Gastrocnemius medialis (tissue), 4 donors: ENCODE measurements at regions not wholly inside any gene's neighbourhood (a gene's known extent, or its start where the extent isn't known, plus 50 kb on each side); places are given as distances from the start of the nearest gene placed in this dataset.

Experiments
- CTCF ChIP-seq, 5 experiments: fragments of 450-650 bp in 3 of 5; fragments of 200-600 bp in 2 of 5; sonication (generic) in 2 of 5; IDR thresholded peaks in 4 of 5; conservative IDR thresholded peaks in 1 of 5; 1 replicate in 4 of 5; 2 replicates in 1 of 5; pipeline ENCODE4 v1.5.1; 2016 to 2019; ENCODE audit warnings: antibody characterized with exemption in 5 of 5, mild to moderate bottlenecking in 3 of 5, moderate library complexity in 3 of 5
- POLR2A ChIP-seq, 2 donors: fragments of 450-650 bp; IDR thresholded peaks; one replicate each; pipeline ENCODE4 v1.6.1; 2017; ENCODE audit warnings: antibody characterized with exemption in 2 of 2, mild to moderate bottlenecking in 2 of 2, moderate library complexity in 2 of 2

GRCh38 chr19:34618410-34618809, 58.5 kb downstream of the SCGB2B2 start:
- TF ChIP-seq CTCF (IDR thresholded peaks at IDR 0.05 in 4 of 5, conservative IDR thresholded peaks at IDR 0.05 in 1 of 5), result no peak
- TF ChIP-seq POLR2A (IDR thresholded peaks at IDR 0.05), result no peak
